ENCODE measurements at regions not wholly inside any gene's neighbourhood (a gene's known extent, or its start where the extent isn't known, plus 50 kb on each side); places are given as distances from the start of the nearest gene placed in this dataset.

GRCh38 chr17:34153991-34154390 is 101.1 kb upstream of the CCL2 start:
- TF ChIP-seq CTCF (IDR thresholded peaks at IDR 0.05) (no peak), EZH2 (IDR thresholded peaks at IDR 0.05; ENCODE audit: borderline replicate concordance, insufficient read depth, low read depth, low read length, poor library complexity, severe bottlenecking) (no peak)
